DOHH2 (cell line): ENCODE measurements at regions not wholly inside any gene's neighbourhood (a gene's known extent, or its start where the extent isn't known, plus 50 kb on each side); places are given as distances from the start of the nearest gene placed in this dataset.
"Not testable (repeated sequence)": the region's sequence is repeated elsewhere in the genome, so short reads cannot be mapped to it uniquely, and the experiment has no call there.

Experiments
- H3F3A ChIP-seq: fragments of 200-600 bp; sonication (generic), shearing (Covaris generic); 2 replicates; pipeline ENCODE4 v1.6.0; 2016; ENCODE audit warnings: antibody characterized with exemption, mild to moderate bottlenecking; ENCODE audit not compliant: control insufficient read depth, insufficient read depth
- H3K27ac ChIP-seq: fragments of 200-600 bp; sonication (generic); 2 replicates; pipeline ENCODE4 v1.5.1; 2014; ENCODE audit warnings: low read depth, mild to moderate bottlenecking, low read length, moderate library complexity
- H3K27me3 ChIP-seq: fragments of 200-600 bp; sonication (generic); 2 replicates; pipeline ENCODE4 v1.6.1; 2014; ENCODE audit warnings: mild to moderate bottlenecking, low read length, mixed read lengths; ENCODE audit not compliant: control insufficient read depth
- H3K36me3 ChIP-seq: fragments of 200-600 bp; sonication (generic); 2 replicates; pipeline ENCODE4 v1.6.1; 2014; ENCODE audit warnings: mild to moderate bottlenecking, low read length, moderate library complexity, mixed read lengths; ENCODE audit not compliant: control insufficient read depth
- H3K4me1 ChIP-seq: fragments of 200-600 bp; sonication (generic); 2 replicates; pipeline ENCODE4 v1.6.1; 2014; ENCODE audit warnings: mild to moderate bottlenecking, low read length, mixed read lengths; ENCODE audit not compliant: control insufficient read depth
- H3K4me2 ChIP-seq: fragments of 200-600 bp; sonication (generic); 2 replicates; pipeline ENCODE4 v1.6.0; 2014; ENCODE audit warnings: mild to moderate bottlenecking, low read length, moderate library complexity
- H3K4me3 ChIP-seq: fragments of 200-600 bp; sonication (generic); 2 replicates; pipeline ENCODE4 v1.5.1; 2014; ENCODE audit warnings: mild to moderate bottlenecking, low read length, mixed read lengths
- H3K79me2 ChIP-seq: fragments of 200-600 bp; sonication (generic); 2 replicates; pipeline ENCODE4 v1.6.1; 2014; ENCODE audit warnings: mild to moderate bottlenecking, low read length, mixed read lengths; ENCODE audit not compliant: control insufficient read depth
- H3K9me2 ChIP-seq: fragments of 200-600 bp; sonication (generic); replicated peaks from 2 replicates; pipeline ENCODE4 v1.6.1; 2014; ENCODE audit warnings: mild to moderate bottlenecking, low read length, mixed read lengths; ENCODE audit not compliant: control insufficient read depth
- H3K9me3 ChIP-seq: fragments of 200-600 bp; sonication (generic); 2 replicates; pipeline ENCODE4 v1.6.1; 2014; ENCODE audit warnings: antibody characterized with exemption, low read length, mixed read lengths; ENCODE audit not compliant: control insufficient read depth, insufficient read depth
- H4K20me1 ChIP-seq: fragments of 200-600 bp; sonication (generic); 2 replicates; pipeline ENCODE4 v1.6.0; 2014; ENCODE audit warnings: low read depth, mild to moderate bottlenecking, antibody characterized with exemption, low read length, moderate library complexity; ENCODE audit not compliant: control insufficient read depth, insufficient read depth
- EZH2phosphoT487 ChIP-seq: fragments of 200-600 bp; sonication (generic); IDR thresholded peaks from 2 replicates; pipeline ENCODE4 v1.6.1; 2017; ENCODE audit warnings: borderline replicate concordance, mild to moderate bottlenecking, antibody characterized with exemption, low read length, moderate library complexity, mixed read lengths
- TF ChIP-seq, protein P1 (sequence below): fragments of 200-600 bp; sonication (generic); IDR thresholded peaks from one replicate; pipeline ENCODE4 v1.5.1; 2014; ENCODE audit warnings: antibody characterized with exemption, mild to moderate bottlenecking, low read depth, low read length; ENCODE audit not compliant: poor library complexity, severe bottlenecking

DNA sequence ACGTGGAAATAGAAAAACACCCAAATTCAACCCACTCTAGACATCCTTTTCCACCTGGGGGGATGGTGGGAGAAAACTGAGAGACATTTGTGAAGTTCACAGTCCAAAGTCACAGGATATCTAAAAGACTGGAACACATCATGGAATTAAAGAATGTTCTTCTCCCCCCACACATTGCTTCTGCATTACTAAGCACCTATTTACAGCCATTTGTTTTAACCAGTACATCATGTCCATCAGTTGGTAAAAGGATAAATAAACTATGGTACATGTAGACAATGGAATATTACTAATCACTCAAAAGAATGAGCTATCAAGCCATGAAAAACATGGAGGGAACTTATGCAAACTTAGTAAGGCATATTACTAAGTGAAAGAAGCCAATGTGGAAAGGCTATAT is 185.5 kb upstream of the ANXA10 start:
- Histone ChIP-seq H3K9me3 (no peaks in the 10 kb centered on the region; the same call in 1 of the 2 replicates), H3K79me2 (no peaks in the 10 kb centered on the region), H3K9me2 (no peaks in the 10 kb centered on the region), H3K4me2 (no peak overlapping the region), H3K27ac (no peak overlapping the region), H3K4me3 (no peak overlapping the region), H3K36me3 (no peaks in the 10 kb centered on the region), H4K20me1 (no peaks in the 10 kb centered on the region), H3F3A (no peaks in the 10 kb centered on the region), H3K27me3 (no peaks in the 10 kb centered on the region), H3K4me1 (no peaks in the 10 kb centered on the region)
- TF ChIP-seq, protein P1, sequence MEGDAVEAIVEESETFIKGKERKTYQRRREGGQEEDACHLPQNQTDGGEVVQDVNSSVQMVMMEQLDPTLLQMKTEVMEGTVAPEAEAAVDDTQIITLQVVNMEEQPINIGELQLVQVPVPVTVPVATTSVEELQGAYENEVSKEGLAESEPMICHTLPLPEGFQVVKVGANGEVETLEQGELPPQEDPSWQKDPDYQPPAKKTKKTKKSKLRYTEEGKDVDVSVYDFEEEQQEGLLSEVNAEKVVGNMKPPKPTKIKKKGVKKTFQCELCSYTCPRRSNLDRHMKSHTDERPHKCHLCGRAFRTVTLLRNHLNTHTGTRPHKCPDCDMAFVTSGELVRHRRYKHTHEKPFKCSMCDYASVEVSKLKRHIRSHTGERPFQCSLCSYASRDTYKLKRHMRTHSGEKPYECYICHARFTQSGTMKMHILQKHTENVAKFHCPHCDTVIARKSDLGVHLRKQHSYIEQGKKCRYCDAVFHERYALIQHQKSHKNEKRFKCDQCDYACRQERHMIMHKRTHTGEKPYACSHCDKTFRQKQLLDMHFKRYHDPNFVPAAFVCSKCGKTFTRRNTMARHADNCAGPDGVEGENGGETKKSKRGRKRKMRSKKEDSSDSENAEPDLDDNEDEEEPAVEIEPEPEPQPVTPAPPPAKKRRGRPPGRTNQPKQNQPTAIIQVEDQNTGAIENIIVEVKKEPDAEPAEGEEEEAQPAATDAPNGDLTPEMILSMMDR = no peak
- no peak for TF ChIP-seq EZH2phosphoT487

GRCh38 chr4:167908816-167909215 is 183.5 kb upstream of the ANXA10 start:
- Histone ChIP-seq H3K9me2 (no peaks in the 10 kb centered on the region), H4K20me1 (no peaks in the 10 kb centered on the region), H3K9me3 (no peaks in the 10 kb centered on the region; the same call in 1 of the 2 replicates), H3K27me3 (no peaks in the 10 kb centered on the region), H3F3A (no peaks in the 10 kb centered on the region), H3K4me3 (no peak overlapping the region), H3K4me2 (no peak overlapping the region), H3K4me1 (no peaks in the 10 kb centered on the region), H3K36me3 (no peaks in the 10 kb centered on the region), H3K79me2 (no peaks in the 10 kb centered on the region), H3K27ac (no peak overlapping the region)
- TF ChIP-seq, protein P1 = no peak
- no peak for TF ChIP-seq EZH2phosphoT487

- not testable (repeated sequence) for H3K79me2 ChIP-seq, H4K20me1 ChIP-seq, H3K36me3 ChIP-seq, H3K9me3 ChIP-seq, H3F3A ChIP-seq, H3K4me1 ChIP-seq, H3K27ac ChIP-seq, H3K27me3 ChIP-seq, H3K9me2 ChIP-seq, H3K4me2 ChIP-seq, H3K4me3 ChIP-seq
These were observed 179.8 kb upstream of the ANXA10 start for GRCh38 chr4:167912535-167912934.

DNA sequence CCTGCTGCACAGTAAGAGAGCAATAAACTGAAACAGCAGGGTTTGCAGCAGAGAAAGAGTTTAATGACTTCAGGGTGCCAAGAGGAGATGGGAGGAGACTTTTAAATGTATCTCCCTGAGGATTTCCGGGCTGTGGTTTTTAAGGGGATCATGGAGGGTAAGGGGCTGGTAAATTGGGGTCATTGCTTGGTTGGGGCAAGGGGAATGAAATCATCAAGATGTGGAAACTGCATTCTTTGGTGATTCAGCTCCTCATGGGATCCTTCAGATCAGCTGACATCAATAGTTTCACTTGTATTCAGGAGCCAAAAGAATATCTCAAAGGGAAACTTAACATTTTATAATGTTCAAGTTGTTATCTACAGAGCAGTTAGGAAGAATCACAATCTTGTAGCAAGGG is 174.3 kb upstream of the ANXA10 start:
- Histone ChIP-seq H3K9me2 (no peaks in the 10 kb centered on the region), H3K4me3 (no peak overlapping the region), H4K20me1 (no peaks in the 10 kb centered on the region), H3F3A (no peaks in the 10 kb centered on the region), H3K9me3 (no peaks in the 10 kb centered on the region), H3K79me2 (no peaks in the 10 kb centered on the region), H3K4me1 (no peaks in the 10 kb centered on the region), H3K36me3 (no peaks in the 10 kb centered on the region), H3K27me3 (no peaks in the 10 kb centered on the region), H3K27ac (no peak overlapping the region), H3K4me2 (no peak overlapping the region)
- no peak for TF ChIP-seq EZH2phosphoT487
- TF ChIP-seq, protein P1 = no peak
